ENCODE measurements at regions not wholly inside any gene's neighbourhood (a gene's known extent, or its start where the extent isn't known, plus 50 kb on each side); places are given as distances from the start of the nearest gene placed in this dataset.

DNA sequence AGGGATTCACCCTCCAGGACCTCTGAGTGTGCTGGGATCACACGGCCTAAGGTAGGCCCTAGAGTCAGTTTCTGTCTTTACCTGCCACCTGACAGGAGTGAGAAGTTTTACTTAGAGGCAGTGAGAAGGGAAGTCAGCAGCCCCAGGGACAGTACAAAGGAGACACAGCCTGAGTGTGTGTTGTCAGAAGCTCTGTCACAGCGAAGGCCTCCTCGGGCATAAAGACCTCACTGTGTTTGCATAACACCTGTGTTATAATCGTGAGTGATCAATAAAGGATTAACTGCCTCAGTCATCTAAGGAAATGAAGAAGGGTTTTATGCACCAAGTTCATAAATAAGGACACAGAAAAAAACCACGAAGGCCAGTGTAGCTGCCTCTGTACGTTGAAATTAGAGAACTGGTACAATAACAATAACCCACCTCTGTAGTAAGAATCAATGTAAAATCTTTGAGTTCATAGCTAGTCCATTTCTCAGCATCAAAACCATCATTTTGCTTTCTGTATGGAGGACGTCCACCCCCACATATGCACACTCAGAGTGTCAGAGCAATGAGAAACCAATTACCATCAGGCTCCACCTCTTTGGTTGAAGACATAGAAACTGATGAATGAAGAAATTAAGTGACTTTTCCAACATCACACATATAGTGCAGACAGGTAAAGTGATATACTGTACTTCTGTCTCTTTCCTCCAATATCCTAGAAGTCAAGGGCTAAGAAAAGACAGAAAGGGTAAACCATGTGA lies 159.3 kb downstream of the DAD1 start:
- no peak for TF ChIP-seq FOXM1 (IDR thresholded peaks at IDR 0.05; ENCODE audit: borderline replicate concordance)
- no peak for TF ChIP-seq SUZ12 (IDR thresholded peaks at IDR 0.05)
- TF ChIP-seq NFRKB (IDR thresholded peaks at IDR 0.05), result no peak
- TF ChIP-seq ARNT (IDR thresholded peaks at IDR 0.05), result no peak
- no peak for TF ChIP-seq L3MBTL2 (conservative IDR thresholded peaks at IDR 0.05)
- TF ChIP-seq, protein P1, sequence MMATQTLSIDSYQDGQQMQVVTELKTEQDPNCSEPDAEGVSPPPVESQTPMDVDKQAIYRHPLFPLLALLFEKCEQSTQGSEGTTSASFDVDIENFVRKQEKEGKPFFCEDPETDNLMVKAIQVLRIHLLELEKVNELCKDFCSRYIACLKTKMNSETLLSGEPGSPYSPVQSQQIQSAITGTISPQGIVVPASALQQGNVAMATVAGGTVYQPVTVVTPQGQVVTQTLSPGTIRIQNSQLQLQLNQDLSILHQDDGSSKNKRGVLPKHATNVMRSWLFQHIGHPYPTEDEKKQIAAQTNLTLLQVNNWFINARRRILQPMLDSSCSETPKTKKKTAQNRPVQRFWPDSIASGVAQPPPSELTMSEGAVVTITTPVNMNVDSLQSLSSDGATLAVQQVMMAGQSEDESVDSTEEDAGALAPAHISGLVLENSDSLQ (IDR thresholded peaks at IDR 0.05), result no peak
- no peak for TF ChIP-seq TARDBP (IDR thresholded peaks at IDR 0.05)
- TF ChIP-seq HDGF (IDR thresholded peaks at IDR 0.05; ENCODE audit: borderline replicate concordance), result no peak
- TF ChIP-seq BHLHE40 (IDR thresholded peaks at IDR 0.05; ENCODE audit: borderline replicate concordance), result no peak
- TF ChIP-seq FOXK2 (IDR thresholded peaks at IDR 0.05), result no peak

All from HEK293T (cell line).